Central memory CD4-positive, alpha-beta T cell (primary cell): ENCODE measurements at regions not wholly inside any gene's neighbourhood (a gene's known extent, or its start where the extent isn't known, plus 50 kb on each side); places are given as distances from the start of the nearest gene placed in this dataset.

Source experiments
- DNase-seq: peaks from one replicate; pipeline ENCODE4 v3.0.0; 2022

GRCh38 chr16:80418517-80419355 lies 122.1 kb upstream of the DYNLRB2 start:
- no peak for DNase-seq

- DNase-seq: no peak
These were observed 123.0 kb upstream of the DYNLRB2 start for GRCh38 chr16:80417706-80418271.

GRCh38 chr16:80408014-80408413 lies 132.8 kb upstream of the DYNLRB2 start:
- DNase-seq: no peak

GRCh38 chr16:80407265-80407987 lies 133.4 kb upstream of the DYNLRB2 start:
- no peak for DNase-seq

GRCh38 chr16:80404847-80405246 lies 135.9 kb upstream of the DYNLRB2 start:
- no peak for DNase-seq

GRCh38 chr16:80403894-80404293 lies 136.9 kb upstream of the DYNLRB2 start:
- no peak for DNase-seq

- no peak for DNase-seq
These were observed 149.8 kb upstream of the DYNLRB2 start for GRCh38 chr16:80390871-80391489.

- DNase-seq: no peak
These were observed 150.7 kb upstream of the DYNLRB2 start for GRCh38 chr16:80390046-80390445.

GRCh38 chr16:80389338-80389737 lies 151.5 kb upstream of the DYNLRB2 start:
- no peak for DNase-seq

- no peak for DNase-seq
These were observed 153.4 kb upstream of the DYNLRB2 start for GRCh38 chr16:80387318-80387921.

GRCh38 chr16:80384862-80385261 lies 155.9 kb upstream of the DYNLRB2 start:
- no peak for DNase-seq

- DNase-seq: no peak
These were observed 160.3 kb upstream of the DYNLRB2 start for GRCh38 chr16:80380514-80380913.

GRCh38 chr16:80377096-80377956 lies 163.5 kb upstream of the DYNLRB2 start:
- DNase-seq: no peak

- DNase-seq: no peak
These were observed 164.8 kb upstream of the DYNLRB2 start for GRCh38 chr16:80375973-80376372.

- DNase-seq: no peak
These were observed 165.3 kb upstream of the DYNLRB2 start for GRCh38 chr16:80375513-80375912.

- DNase-seq: no peak
These were observed 168.5 kb upstream of the DYNLRB2 start for GRCh38 chr16:80372341-80372740.

GRCh38 chr16:80369138-80369958 lies 171.4 kb upstream of the DYNLRB2 start:
- DNase-seq: no peak

- no peak for DNase-seq
These were observed 173.6 kb upstream of the DYNLRB2 start for GRCh38 chr16:80367037-80367658.

GRCh38 chr16:80366023-80366422 lies 174.8 kb upstream of the DYNLRB2 start:
- DNase-seq: no peak

- DNase-seq: no peak
These were observed 178.0 kb upstream of the DYNLRB2 start for GRCh38 chr16:80362816-80363215.

GRCh38 chr16:80356365-80356764 lies 184.4 kb upstream of the DYNLRB2 start:
- DNase-seq: no peak
